ENCODE measurements at regions not wholly inside any gene's neighbourhood (a gene's known extent, or its start where the extent isn't known, plus 50 kb on each side); places are given as distances from the start of the nearest gene placed in this dataset.

DNA sequence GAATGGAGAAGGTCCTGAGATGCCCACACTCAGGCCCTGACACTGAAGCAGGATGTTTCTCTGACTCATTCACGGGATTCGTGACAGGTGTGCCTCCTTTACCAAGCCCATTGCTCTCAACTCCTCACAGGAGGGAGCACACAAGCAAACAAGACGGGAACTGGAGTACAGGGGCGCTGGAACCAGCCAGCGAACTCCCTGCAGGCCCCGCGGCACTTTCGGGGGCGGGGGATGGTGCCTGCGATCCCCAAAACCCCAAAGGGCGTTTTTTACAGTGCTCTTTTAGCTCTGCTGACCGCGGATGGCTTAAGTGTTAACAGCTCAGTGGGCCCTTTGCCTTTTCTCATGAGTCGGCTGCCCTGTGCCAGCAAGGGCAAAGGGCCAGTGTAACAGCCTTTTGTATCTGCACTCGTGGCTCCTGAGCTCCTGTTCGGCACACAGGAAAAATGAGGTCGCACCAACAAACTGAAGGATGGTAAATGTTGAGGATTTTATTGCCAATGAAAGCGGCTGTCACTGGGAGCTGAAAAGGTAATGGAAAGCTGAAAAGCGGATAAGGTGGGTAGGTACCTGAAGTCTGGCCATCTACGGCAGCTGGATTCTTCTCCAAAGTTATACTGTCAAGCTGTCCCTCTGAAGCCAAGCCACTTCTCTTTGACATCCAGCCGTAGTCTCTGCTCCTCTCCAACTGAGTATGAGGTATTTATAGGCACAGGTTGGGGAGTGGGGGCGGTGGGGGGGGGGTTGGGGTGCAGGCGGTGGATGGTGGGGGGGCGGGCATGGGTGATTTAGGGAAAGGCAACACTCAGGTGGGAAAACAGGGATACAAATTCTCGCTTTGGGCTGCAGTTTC lies 65.0 kb upstream of the TRPC4 start:
- DNase-seq (ENCODE audit: low spot score): no peak

GRCh38 chr13:37929308-37929707 lies 59.7 kb upstream of the TRPC4 start:
- TF ChIP-seq, protein P1, sequence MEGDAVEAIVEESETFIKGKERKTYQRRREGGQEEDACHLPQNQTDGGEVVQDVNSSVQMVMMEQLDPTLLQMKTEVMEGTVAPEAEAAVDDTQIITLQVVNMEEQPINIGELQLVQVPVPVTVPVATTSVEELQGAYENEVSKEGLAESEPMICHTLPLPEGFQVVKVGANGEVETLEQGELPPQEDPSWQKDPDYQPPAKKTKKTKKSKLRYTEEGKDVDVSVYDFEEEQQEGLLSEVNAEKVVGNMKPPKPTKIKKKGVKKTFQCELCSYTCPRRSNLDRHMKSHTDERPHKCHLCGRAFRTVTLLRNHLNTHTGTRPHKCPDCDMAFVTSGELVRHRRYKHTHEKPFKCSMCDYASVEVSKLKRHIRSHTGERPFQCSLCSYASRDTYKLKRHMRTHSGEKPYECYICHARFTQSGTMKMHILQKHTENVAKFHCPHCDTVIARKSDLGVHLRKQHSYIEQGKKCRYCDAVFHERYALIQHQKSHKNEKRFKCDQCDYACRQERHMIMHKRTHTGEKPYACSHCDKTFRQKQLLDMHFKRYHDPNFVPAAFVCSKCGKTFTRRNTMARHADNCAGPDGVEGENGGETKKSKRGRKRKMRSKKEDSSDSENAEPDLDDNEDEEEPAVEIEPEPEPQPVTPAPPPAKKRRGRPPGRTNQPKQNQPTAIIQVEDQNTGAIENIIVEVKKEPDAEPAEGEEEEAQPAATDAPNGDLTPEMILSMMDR (IDR thresholded peaks at IDR 0.05; ENCODE audit: poor library complexity, severe bottlenecking): no peak
- no peaks in the 10 kb centered on the region for H3K9me3 ChIP-seq (ENCODE audit: severe bottlenecking)
- peaks cover 9% of the 10 kb centered on the region for H3K27me3 ChIP-seq (ENCODE audit: insufficient read depth, poor library complexity, severe bottlenecking)
- H3K4me1 ChIP-seq (ENCODE audit: insufficient read depth, poor library complexity, severe bottlenecking): no peaks in the 10 kb centered on the region
- DNase-seq (ENCODE audit: low spot score) (no peak), ATAC-seq (ENCODE audit: low read depth) (no peak)
- H3K4me3 ChIP-seq (ENCODE audit: severe bottlenecking): no peak overlapping the region
- H3K36me3 ChIP-seq (ENCODE audit: low read depth): no peaks in the 10 kb centered on the region
- no peak overlapping the region for H3K27ac ChIP-seq (ENCODE audit: poor library complexity, severe bottlenecking)

More for the DNA sequence above, 65.0 kb upstream of the TRPC4 start:
- Histone ChIP-seq H3K9me3 (ENCODE audit: severe bottlenecking) (no peaks in the 10 kb centered on the region), H3K4me1 (ENCODE audit: insufficient read depth, poor library complexity, severe bottlenecking) (no peaks in the 10 kb centered on the region), H3K27me3 (ENCODE audit: insufficient read depth, poor library complexity, severe bottlenecking) (peaks cover 9% of the 10 kb centered on the region), H3K36me3 (ENCODE audit: low read depth) (no peaks in the 10 kb centered on the region), H3K27ac (ENCODE audit: poor library complexity, severe bottlenecking) (no peak overlapping the region), H3K4me3 (ENCODE audit: severe bottlenecking) (no peak overlapping the region)
- TF ChIP-seq, protein P1 (IDR thresholded peaks at IDR 0.05; ENCODE audit: poor library complexity, severe bottlenecking): no peak
- ATAC-seq (ENCODE audit: low read depth): no peak

- Histone ChIP-seq H3K27ac (ENCODE audit: poor library complexity, severe bottlenecking) (no peak overlapping the region), H3K9me3 (ENCODE audit: severe bottlenecking) (no peaks in the 10 kb centered on the region), H3K36me3 (ENCODE audit: low read depth) (no peaks in the 10 kb centered on the region), H3K4me1 (ENCODE audit: insufficient read depth, poor library complexity, severe bottlenecking) (no peaks in the 10 kb centered on the region), H3K4me3 (ENCODE audit: severe bottlenecking) (no peak overlapping the region), H3K27me3 (ENCODE audit: insufficient read depth, poor library complexity, severe bottlenecking) (peaks cover 9% of the 10 kb centered on the region)
- ATAC-seq (ENCODE audit: low read depth) (no peak), DNase-seq (ENCODE audit: low spot score) (no peak)
- TF ChIP-seq, protein P1 (IDR thresholded peaks at IDR 0.05; ENCODE audit: poor library complexity, severe bottlenecking): no peak
Observed at GRCh38 chr13:37927561-37927960, 58.0 kb upstream of the TRPC4 start.

GRCh38 chr13:37925878-37926473 lies 56.4 kb upstream of the TRPC4 start:
- no peak for DNase-seq (ENCODE audit: low spot score)
- H3K27ac ChIP-seq (ENCODE audit: poor library complexity, severe bottlenecking): no peak overlapping the region

More at GRCh38 chr13:37925878-37926473, 56.4 kb upstream of the TRPC4 start:
- H3K9me3 ChIP-seq (ENCODE audit: severe bottlenecking): no peaks in the 10 kb centered on the region
- H3K36me3 ChIP-seq (ENCODE audit: low read depth): no peaks in the 10 kb centered on the region
- no peak for ATAC-seq (ENCODE audit: low read depth)
- H3K4me3 ChIP-seq (ENCODE audit: severe bottlenecking): no peak overlapping the region
- TF ChIP-seq, protein P1 (IDR thresholded peaks at IDR 0.05; ENCODE audit: poor library complexity, severe bottlenecking): no peak
- peaks cover 5% of the 10 kb centered on the region for H3K27me3 ChIP-seq (ENCODE audit: insufficient read depth, poor library complexity, severe bottlenecking)
- no peaks in the 10 kb centered on the region for H3K4me1 ChIP-seq (ENCODE audit: insufficient read depth, poor library complexity, severe bottlenecking)
